UCSD-AML1 (cell line): ENCODE measurements at regions not wholly inside any gene's neighbourhood (a gene's known extent, or its start where the extent isn't known, plus 50 kb on each side); places are given as distances from the start of the nearest gene placed in this dataset.

Source experiments
- DNase-seq: peaks from one replicate; lab custom pipeline; 2025; ENCODE audit not compliant: unreplicated experiment; lab: John Stamatoyannopoulos, UW

GRCh38 chr18:45480219-45481015 is 134.9 kb upstream of the SLC14A2 start:
- no peak for DNase-seq

GRCh38 chr18:45481821-45482220 is 133.5 kb upstream of the SLC14A2 start:
- no peak for DNase-seq

GRCh38 chr18:45482286-45482685 is 133.0 kb upstream of the SLC14A2 start:
- DNase-seq: no peak

- no peak for DNase-seq
Measured at GRCh38 chr18:45487581-45487980, 127.7 kb upstream of the SLC14A2 start.

- DNase-seq: no peak
Measured at GRCh38 chr18:45488645-45489044, 126.6 kb upstream of the SLC14A2 start.

- DNase-seq: no peak
Measured at GRCh38 chr18:45493830-45494229, 121.4 kb upstream of the SLC14A2 start.

- no peak for DNase-seq
Measured at GRCh38 chr18:45494811-45495210, 120.5 kb upstream of the SLC14A2 start.

- no peak for DNase-seq
Measured at GRCh38 chr18:45496741-45497140, 118.5 kb upstream of the SLC14A2 start.

- no peak for DNase-seq
Measured at GRCh38 chr18:45497595-45498286, 117.5 kb upstream of the SLC14A2 start.

- no peak for DNase-seq
Measured at GRCh38 chr18:45498287-45498658, 117.0 kb upstream of the SLC14A2 start.

- DNase-seq: no peak
Measured at GRCh38 chr18:45503990-45504389, 111.3 kb upstream of the SLC14A2 start.

GRCh38 chr18:45505497-45506206 is 109.6 kb upstream of the SLC14A2 start:
- DNase-seq: no peak

- DNase-seq: no peak
Measured at GRCh38 chr18:45506951-45507350, 108.3 kb upstream of the SLC14A2 start.

- DNase-seq: no peak
Measured at GRCh38 chr18:45509535-45509934, 105.7 kb upstream of the SLC14A2 start.

- no peak for DNase-seq
Measured at GRCh38 chr18:45510656-45511055, 104.6 kb upstream of the SLC14A2 start.

GRCh38 chr18:45512363-45512953 is 102.8 kb upstream of the SLC14A2 start:
- DNase-seq: no peak

GRCh38 chr18:45517181-45517741 is 98.0 kb upstream of the SLC14A2 start:
- DNase-seq: no peak

- no peak for DNase-seq
Measured at GRCh38 chr18:45518311-45519155, 96.7 kb upstream of the SLC14A2 start.

GRCh38 chr18:45519411-45520280 is 95.6 kb upstream of the SLC14A2 start:
- no peak for DNase-seq
